ENCODE measurements at regions not wholly inside any gene's neighbourhood (a gene's known extent, or its start where the extent isn't known, plus 50 kb on each side); places are given as distances from the start of the nearest gene placed in this dataset.

DNA sequence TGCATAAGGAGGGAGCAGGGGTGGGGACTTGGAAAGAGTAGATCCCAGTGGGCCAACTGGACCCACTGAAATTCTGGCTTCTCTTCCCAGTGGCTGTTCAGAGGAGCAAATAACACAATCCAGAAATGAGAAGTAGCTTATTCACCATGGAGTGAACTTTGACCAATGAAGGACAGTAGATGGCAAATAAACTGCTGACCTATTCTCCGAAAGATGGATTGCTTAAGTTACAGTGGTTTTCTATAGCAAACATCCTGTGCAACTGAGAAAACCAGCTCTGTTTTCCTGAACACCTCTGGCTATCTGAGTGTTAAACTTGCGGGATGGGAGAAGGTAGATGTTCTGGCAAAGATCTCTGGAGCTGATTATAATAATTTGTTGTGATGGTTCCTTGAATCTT lies 325.1 kb downstream of the SPATA31D1 start:
- TF ChIP-seq CTCF (conservative IDR thresholded peaks at IDR 0.05; ENCODE audit: low read depth, low read length), result no peak
- no peak for TF ChIP-seq EZH2 (IDR thresholded peaks at IDR 0.05; ENCODE audit: borderline replicate concordance, low read depth, low read length, poor library complexity, severe bottlenecking)

Data from A673 (cell line).